ENCODE measurements at regions not wholly inside any gene's neighbourhood (a gene's known extent, or its start where the extent isn't known, plus 50 kb on each side); places are given as distances from the start of the nearest gene placed in this dataset.

- Histone ChIP-seq H3K4me1 (no peaks in the 10 kb centered on the region), H3K36me3 (ENCODE audit: low read depth, missing control alignments) (no peaks in the 10 kb centered on the region), H3K4me3 (no peak overlapping the region), H3K27me3 (no peaks in the 10 kb centered on the region), H3K27ac (no peak overlapping the region), H3K9me3 (no peaks in the 10 kb centered on the region)
- TF ChIP-seq CTCF (IDR thresholded peaks at IDR 0.05) (no peak), POLR2A (IDR thresholded peaks at IDR 0.05) (no peak)
- DNase-seq: no peak
- WGBS, 2 donors: 97 to 98% methylated on average over 5 of the region's 5 CpGs
- intact Hi-C loops (cut with DNase I; ENCODE audit: low total_unique reads): no loop called here
Observed at GRCh38 chr1:223034270-223034798, 108.7 kb downstream of the TLR5 start.

- no peak for DNase-seq
Observed at GRCh38 chr1:223035724-223036478, 107.1 kb downstream of the TLR5 start.

GRCh38 chr1:223036479-223036845 is 106.6 kb downstream of the TLR5 start:
- no peaks in the 10 kb centered on the region for H3K36me3 ChIP-seq (ENCODE audit: low read depth, missing control alignments)
- no peak for TF ChIP-seq CTCF (IDR thresholded peaks at IDR 0.05)
- no peak for TF ChIP-seq POLR2A (IDR thresholded peaks at IDR 0.05)
- 79 to 89% methylated on average over 6 of the region's 6 CpGs for WGBS, 2 donors
- no peaks in the 10 kb centered on the region for H3K4me1 ChIP-seq
- H3K27ac ChIP-seq: no peak overlapping the region
- H3K4me3 ChIP-seq: no peak overlapping the region
- H3K9me3 ChIP-seq: no peaks in the 10 kb centered on the region
- intact Hi-C loops (cut with DNase I; ENCODE audit: low total_unique reads): no loop called here
- no peak for DNase-seq
- no peaks in the 10 kb centered on the region for H3K27me3 ChIP-seq

More at GRCh38 chr1:223035724-223036478, 107.1 kb downstream of the TLR5 start:
- H3K4me3 ChIP-seq: no peak overlapping the region
- H3K27ac ChIP-seq: no peak overlapping the region
- H3K9me3 ChIP-seq: no peaks in the 10 kb centered on the region
- H3K27me3 ChIP-seq: no peaks in the 10 kb centered on the region
- no peaks in the 10 kb centered on the region for H3K4me1 ChIP-seq
- 69 to 80% methylated on average over 11 of the region's 11 CpGs for WGBS, 2 donors
- no peak for TF ChIP-seq POLR2A (IDR thresholded peaks at IDR 0.05)
- TF ChIP-seq CTCF (IDR thresholded peaks at IDR 0.05): no peak
- no peaks in the 10 kb centered on the region for H3K36me3 ChIP-seq (ENCODE audit: low read depth, missing control alignments)
- intact Hi-C loops (cut with DNase I; ENCODE audit: low total_unique reads): no loop called here

GRCh38 chr1:223037845-223038244 is 105.2 kb downstream of the TLR5 start:
- no peak overlapping the region for H3K27ac ChIP-seq
- 86 to 90% methylated on average over 7 to 9 of the region's 9 CpGs for WGBS, 2 donors
- no peaks in the 10 kb centered on the region for H3K27me3 ChIP-seq
- intact Hi-C loops (cut with DNase I; ENCODE audit: low total_unique reads): no loop called here
- H3K9me3 ChIP-seq: no peaks in the 10 kb centered on the region
- H3K36me3 ChIP-seq (ENCODE audit: low read depth, missing control alignments): no peaks in the 10 kb centered on the region
- DNase-seq: no peak
- no peaks in the 10 kb centered on the region for H3K4me1 ChIP-seq
- H3K4me3 ChIP-seq: no peak overlapping the region
- no peak for TF ChIP-seq POLR2A (IDR thresholded peaks at IDR 0.05)
- TF ChIP-seq CTCF (IDR thresholded peaks at IDR 0.05): no peak

All from testis (tissue), 2 donors.